Neural crest cell (in vitro differentiated cells): ENCODE measurements at regions not wholly inside any gene's neighbourhood (a gene's known extent, or its start where the extent isn't known, plus 50 kb on each side); places are given as distances from the start of the nearest gene placed in this dataset.

ENCODE experiments used
- DNase-seq: peaks from one replicate; pipeline ENCODE4 v3.0.0; 2021; ENCODE audit warnings: low read depth, mixed read lengths, low spot score
- H3K27ac Mint-ChIP-seq: one replicate; pipeline ENCODE4 v1.8.0; 2021; ENCODE audit warnings: mild to moderate bottlenecking, mixed read lengths; ENCODE audit not compliant: unreplicated experiment
- H3K27me3 Mint-ChIP-seq: 2 replicates; pipeline ENCODE4 v1.8.0; 2021; ENCODE audit warnings: low read depth, mild to moderate bottlenecking, mixed read lengths
- H3K36me3 Mint-ChIP-seq: 2 replicates; pipeline ENCODE4 v1.8.0; 2021; ENCODE audit warnings: low read depth, mild to moderate bottlenecking, mixed read lengths
- H3K4me1 Mint-ChIP-seq: 2 replicates; pipeline ENCODE4 v1.8.0; 2021; ENCODE audit warnings: mixed read lengths
- H3K4me3 Mint-ChIP-seq: one replicate; pipeline ENCODE4 v1.8.0; 2021; ENCODE audit warnings: mild to moderate bottlenecking, mixed read lengths
- H3K9me3 Mint-ChIP-seq: 2 replicates; pipeline ENCODE4 v1.8.0; 2021; ENCODE audit warnings: mixed read lengths
- CTCF ChIP-seq: fragments of 200-600 bp; sonication (generic); conservative IDR thresholded peaks from 2 replicates; pipeline ENCODE4 v1.5.0; 2021; ENCODE audit warnings: antibody characterized with exemption, mild to moderate bottlenecking

DNA sequence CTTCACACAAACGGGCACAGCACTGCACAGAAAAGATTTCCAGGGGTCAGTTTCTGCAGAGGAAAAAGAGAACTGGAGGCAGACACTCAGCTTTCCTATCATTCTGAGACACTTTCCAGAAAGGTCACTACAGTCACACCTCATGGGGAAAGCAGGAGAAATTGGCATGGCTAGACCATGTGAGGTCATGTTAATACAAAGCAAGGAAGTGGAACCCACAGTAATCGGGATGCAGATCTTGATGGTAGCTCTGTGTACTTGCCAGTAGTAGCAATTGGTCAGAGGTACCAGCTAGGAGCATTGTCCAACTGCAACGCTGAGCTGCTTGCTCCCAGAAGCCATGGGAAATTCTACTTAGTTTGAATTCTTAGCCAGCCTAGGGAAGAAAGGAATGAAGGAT is 255.3 kb upstream of the PCDH10 start:
- TF ChIP-seq CTCF: no peak
- no peak overlapping the region for H3K27ac Mint-ChIP-seq
- peaks cover 4% of the 10 kb centered on the region for H3K9me3 Mint-ChIP-seq
- DNase-seq: no peak
- H3K4me1 Mint-ChIP-seq: no peaks in the 10 kb centered on the region
- no peaks in the 10 kb centered on the region for H3K27me3 Mint-ChIP-seq
- no peaks in the 10 kb centered on the region for H3K36me3 Mint-ChIP-seq
- H3K4me3 Mint-ChIP-seq: no peak overlapping the region

GRCh38 chr4:132901224-132901623 is 247.9 kb upstream of the PCDH10 start:
- DNase-seq: no peak
- no peaks in the 10 kb centered on the region for H3K27me3 Mint-ChIP-seq
- H3K4me3 Mint-ChIP-seq: no peak overlapping the region
- no peaks in the 10 kb centered on the region for H3K4me1 Mint-ChIP-seq
- H3K27ac Mint-ChIP-seq: no peak overlapping the region
- H3K36me3 Mint-ChIP-seq: no peaks in the 10 kb centered on the region
- no peak for TF ChIP-seq CTCF
- H3K9me3 Mint-ChIP-seq: peaks cover 7% of the 10 kb centered on the region

- Mint-ChIP-seq H3K27me3 (no peaks in the 10 kb centered on the region), H3K36me3 (no peaks in the 10 kb centered on the region), H3K9me3 (peaks cover 2% of the 10 kb centered on the region), H3K27ac (no peak overlapping the region), H3K4me3 (no peak overlapping the region), H3K4me1 (no peaks in the 10 kb centered on the region)
- DNase-seq: no peak
- TF ChIP-seq CTCF: no peak
These were observed 238.8 kb upstream of the PCDH10 start for GRCh38 chr4:132910229-132910748.

GRCh38 chr4:132918096-132918495 is 231.0 kb upstream of the PCDH10 start:
- no peak for DNase-seq
- Mint-ChIP-seq H3K4me3 (no peak overlapping the region), H3K9me3 (no peaks in the 10 kb centered on the region), H3K27me3 (no peaks in the 10 kb centered on the region), H3K4me1 (no peaks in the 10 kb centered on the region), H3K27ac (no peak overlapping the region), H3K36me3 (no peaks in the 10 kb centered on the region)
- TF ChIP-seq CTCF: no peak

GRCh38 chr4:132923516-132923915 is 225.6 kb upstream of the PCDH10 start:
- no peak for TF ChIP-seq CTCF
- Mint-ChIP-seq H3K27ac (no peak overlapping the region), H3K4me3 (no peak overlapping the region), H3K36me3 (no peaks in the 10 kb centered on the region), H3K9me3 (no peaks in the 10 kb centered on the region), H3K27me3 (no peaks in the 10 kb centered on the region), H3K4me1 (no peaks in the 10 kb centered on the region)
- no peak for DNase-seq

- peaks cover 8% of the 10 kb centered on the region for H3K9me3 Mint-ChIP-seq
- no peaks in the 10 kb centered on the region for H3K27me3 Mint-ChIP-seq
- no peak for DNase-seq
- H3K4me1 Mint-ChIP-seq: peaks cover 13% of the 10 kb centered on the region
- peak overlapping the region; percentile 14 for H3K4me3 Mint-ChIP-seq
- no peak for TF ChIP-seq CTCF
- H3K36me3 Mint-ChIP-seq: peaks cover 5% of the 10 kb centered on the region
- no peak overlapping the region for H3K27ac Mint-ChIP-seq
These were observed 214.2 kb upstream of the PCDH10 start for GRCh38 chr4:132934911-132935310.
